HG02870 (cell line): ENCODE measurements at regions not wholly inside any gene's neighbourhood (a gene's known extent, or its start where the extent isn't known, plus 50 kb on each side); places are given as distances from the start of the nearest gene placed in this dataset.
A peak's percentile ranks its signal among the peaks of the same experiment; 100 is the strongest.
"Not testable (repeated sequence)": the region's sequence is repeated elsewhere in the genome, so short reads cannot be mapped to it uniquely, and the experiment has no call there.

Experiments
- ATAC-seq: cut with Tn5 transposase; IDR thresholded peaks from one replicate; pipeline ENCODE4 v1.9.1; 2021; ENCODE audit warnings: mild to moderate bottlenecking, moderate library complexity; ENCODE audit not compliant: unreplicated experiment

- no peak for ATAC-seq
Observed at GRCh38 chr6:159642995-159643394, 50.0 kb downstream of the SOD2 start.

- ATAC-seq, result no peak
Observed at GRCh38 chr6:159642481-159642880, 50.6 kb downstream of the SOD2 start.

DNA sequence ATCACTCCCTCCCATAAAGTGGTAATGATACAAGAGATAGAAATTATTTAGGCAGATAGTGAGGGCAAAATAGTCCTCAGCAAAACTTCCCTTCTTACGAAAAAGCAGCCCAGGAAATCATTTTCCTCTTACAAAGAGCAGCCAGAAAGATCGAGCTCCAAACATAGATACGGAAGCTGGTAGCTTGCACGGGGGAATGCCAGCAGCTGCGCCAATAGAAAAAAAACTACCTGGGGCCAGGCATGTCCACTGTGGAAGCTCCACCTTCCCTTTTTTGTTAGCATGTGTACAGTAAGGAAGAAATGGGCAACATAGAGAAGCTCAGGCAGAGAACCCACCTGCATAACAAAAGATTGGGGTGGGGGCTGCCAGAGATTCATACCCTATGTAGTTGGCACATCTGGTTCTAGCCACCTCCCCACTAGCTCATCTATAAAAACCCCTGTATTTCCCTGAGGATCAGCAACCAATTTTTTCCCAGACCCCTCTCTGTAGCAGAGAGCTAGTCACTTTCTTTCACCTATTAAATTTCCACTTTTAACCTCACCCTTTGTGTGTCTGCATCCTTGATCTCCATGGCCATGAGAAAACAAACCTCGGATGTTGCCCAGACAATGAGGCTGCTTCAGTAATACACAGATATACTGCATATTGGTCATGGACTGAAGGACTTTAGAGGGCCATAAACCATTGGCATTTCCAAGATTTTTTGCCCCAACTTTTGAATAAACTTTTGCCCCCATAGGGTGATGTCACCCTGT lies 52.1 kb downstream of the SOD2 start:
- no peak for ATAC-seq

DNA sequence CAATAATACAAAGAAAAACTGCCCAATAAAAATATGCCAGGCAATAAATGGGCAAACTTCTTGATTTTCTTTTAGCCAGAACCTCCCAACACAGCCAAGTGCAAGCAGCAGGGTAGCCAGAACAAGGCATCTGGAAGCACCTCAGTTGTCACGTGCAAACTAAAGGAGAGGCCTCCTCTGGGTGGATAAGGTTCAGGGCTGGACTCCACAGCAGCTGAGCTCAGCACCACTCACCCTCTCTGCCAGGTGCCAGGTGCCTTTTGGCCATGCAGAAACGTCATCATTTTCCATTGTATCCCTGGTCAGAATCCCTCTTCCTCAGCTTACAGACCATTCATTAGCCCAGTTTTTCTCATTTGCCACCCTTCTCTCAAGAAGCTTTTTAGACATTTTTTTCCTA lies 52.7 kb downstream of the SOD2 start:
- ATAC-seq, result no peak

GRCh38 chr6:159639721-159640120 lies 53.3 kb downstream of the SOD2 start:
- no peak for ATAC-seq

DNA sequence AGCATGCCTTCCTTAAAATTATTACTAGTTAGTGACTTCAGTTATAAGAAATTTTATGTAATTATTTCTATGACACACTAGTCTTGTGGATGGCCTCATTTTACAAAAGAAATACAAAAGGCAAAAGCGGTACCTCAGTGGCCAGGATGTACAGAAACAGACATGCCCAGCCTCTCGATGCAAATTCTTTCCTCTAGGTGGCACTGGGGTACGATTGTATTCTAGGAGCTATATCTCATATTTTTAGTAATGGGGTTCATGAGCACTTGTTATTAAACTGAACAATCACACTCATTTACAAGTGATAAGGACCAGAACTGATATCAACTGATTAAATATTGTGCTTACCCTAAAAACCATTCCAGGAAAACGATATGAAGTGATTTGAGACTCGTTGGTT lies 59.8 kb downstream of the SOD2 start:
- ATAC-seq, result no peak

GRCh38 chr6:159631886-159632285 lies 61.2 kb downstream of the SOD2 start:
- ATAC-seq, result no peak

GRCh38 chr6:159627939-159628338 lies 65.1 kb downstream of the SOD2 start:
- no peak for ATAC-seq

GRCh38 chr6:159626506-159626905 lies 66.5 kb downstream of the SOD2 start:
- ATAC-seq, result not testable (repeated sequence)

DNA sequence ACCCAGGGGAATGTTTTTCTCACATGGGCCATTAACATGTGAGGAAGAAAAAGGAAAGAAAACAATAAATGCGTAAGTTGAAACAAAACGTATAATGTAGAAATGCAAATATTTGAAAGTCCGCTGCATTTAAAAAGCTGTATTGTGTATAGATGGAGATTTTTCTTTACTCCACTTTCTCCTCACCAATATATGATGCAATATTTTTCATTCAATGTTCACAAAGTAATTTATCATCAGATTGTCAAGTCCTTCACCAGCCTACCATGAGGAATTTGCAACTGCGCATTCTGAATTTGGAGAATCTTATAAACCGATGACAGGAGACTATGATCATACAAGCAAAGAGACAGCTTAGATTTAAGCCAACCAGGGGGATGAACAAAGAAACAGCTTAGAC lies 69.9 kb downstream of the SOD2 start:
- ATAC-seq, result no peak

DNA sequence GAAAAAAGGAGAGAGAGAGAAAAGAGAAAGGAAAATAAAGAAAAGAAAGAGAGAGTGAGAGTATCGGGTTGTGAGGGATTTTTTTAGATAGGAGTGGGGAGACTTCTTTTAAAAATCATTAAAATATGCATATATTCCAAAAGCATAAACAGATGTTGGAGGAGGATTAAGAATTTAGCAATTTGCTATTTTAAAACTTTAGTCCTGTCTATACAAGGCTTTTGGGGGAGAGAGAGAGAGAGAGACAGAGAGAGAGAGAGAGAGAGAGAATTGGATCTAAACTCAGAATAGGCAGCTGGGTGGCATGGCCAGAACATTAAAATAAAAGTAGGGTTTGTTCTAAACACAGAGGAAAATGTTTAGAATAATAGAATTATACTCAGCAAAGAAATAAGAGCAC lies 72.1 kb downstream of the SOD2 start:
- ATAC-seq, result no peak

DNA sequence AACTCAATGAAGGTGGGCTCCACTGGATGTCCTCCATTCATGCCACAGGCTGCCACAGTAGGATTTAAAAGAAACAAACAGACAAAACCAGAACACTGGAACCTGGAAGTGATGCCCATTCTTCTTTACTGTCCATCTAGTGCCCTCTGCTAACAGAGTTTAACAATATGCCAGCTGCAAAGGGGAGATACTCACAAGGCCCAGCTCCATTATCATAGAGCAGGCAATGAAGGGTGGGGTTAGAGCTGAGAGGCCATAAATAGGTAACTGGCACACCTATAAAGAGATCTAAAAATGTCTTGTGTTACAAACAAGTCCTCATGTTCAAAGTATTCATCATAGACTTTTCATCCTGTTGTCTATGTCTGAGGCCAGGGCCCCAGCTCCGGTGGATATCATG lies 75.6 kb downstream of the SOD2 start:
- no peak for ATAC-seq

DNA sequence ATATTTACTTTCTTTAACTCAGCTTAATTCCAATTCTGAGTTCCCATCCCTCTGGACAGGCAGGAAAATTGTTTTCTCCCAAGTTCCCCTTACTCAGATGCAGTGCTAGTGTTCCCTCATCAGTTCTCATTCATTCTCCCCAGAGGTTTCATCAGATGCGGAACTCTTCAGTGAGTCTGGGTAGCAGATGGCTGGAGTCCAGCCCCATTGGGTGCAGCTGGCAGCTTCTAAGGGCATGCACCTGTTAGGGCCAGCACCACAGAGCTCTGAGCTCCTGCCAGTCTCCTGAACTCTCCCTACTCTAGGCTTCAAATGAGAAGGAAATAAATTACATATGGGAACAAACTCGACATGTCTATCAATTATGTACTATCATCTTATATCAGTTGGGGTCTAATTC lies 76.6 kb downstream of the SOD2 start:
- ATAC-seq, result no peak

- ATAC-seq, result no peak
Observed at GRCh38 chr6:159615918-159616317, 77.1 kb downstream of the SOD2 start.

DNA sequence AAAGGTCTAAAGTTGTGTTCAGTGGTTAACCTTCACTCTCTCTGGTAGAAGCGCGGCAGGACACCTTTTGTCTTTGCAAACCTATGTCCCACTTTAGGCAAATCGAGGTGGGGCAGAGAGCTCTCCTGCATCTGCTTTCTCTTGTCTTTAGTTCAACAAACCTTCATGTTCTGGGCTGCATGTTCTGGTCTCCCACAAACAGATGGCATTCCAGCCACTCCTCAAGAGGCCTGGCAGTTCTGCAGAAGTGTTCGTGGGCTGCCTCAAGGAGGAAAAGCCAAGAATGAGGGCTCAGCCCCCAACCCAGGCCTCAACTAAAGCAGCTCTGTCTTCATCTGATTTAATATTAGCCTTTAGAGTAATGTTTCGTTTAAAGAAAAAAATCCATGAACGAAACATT lies 82.2 kb downstream of the SOD2 start:
- ATAC-seq, result no peak

- no peak for ATAC-seq
Observed at GRCh38 chr6:159609652-159610178, 83.3 kb downstream of the SOD2 start.

DNA sequence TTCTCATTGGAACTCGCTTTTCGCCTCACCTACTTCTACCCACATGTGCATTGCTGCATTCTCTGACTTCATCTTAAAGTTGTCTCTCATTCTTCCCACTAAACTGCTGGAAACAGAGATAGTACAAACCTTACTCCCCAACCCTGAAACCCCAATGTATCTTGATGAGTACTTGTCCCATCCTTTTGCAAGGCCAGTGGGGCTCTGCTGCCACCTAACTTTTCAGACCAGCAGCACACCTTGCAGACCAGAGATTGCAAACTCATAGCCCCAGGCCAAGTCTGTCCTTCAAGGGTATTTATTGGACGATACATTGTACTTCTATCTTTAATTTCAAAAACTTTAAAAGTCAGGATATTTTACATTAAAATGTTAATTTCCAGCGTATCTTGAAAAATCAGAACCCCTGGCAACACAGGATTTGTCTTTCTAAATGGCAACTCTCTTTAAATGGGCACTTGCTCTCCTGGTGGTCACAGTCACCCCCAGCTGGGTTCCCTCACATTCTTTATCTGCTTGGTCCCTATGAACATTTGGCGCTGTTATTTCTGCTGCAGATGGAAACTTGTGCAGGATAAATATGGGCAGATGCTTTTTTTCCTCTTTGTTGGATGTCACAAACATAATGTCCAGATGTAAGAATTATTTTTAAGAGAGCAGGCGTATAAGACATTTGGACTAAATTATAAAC lies 83.9 kb downstream of the SOD2 start:
- ATAC-seq, result peak; percentile 67

DNA sequence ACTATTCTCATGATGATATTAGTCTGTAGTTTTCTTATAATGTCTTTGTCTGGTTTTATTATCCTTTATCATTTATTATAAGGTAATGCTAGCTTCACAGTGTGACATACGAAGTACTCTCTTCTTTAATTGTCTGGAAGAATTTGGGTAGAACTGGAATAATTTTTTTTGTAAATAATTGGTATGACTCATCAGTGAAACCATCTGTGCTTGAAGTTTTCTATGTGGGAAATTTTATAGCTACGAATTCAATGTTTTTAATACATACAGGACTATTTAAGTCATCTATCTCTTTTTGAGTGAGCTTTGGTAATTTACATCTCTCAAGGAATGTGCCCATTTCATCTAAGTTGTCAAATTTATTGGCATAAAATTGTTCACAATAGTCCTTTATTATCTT lies 86.3 kb downstream of the SOD2 start:
- no peak for ATAC-seq

DNA sequence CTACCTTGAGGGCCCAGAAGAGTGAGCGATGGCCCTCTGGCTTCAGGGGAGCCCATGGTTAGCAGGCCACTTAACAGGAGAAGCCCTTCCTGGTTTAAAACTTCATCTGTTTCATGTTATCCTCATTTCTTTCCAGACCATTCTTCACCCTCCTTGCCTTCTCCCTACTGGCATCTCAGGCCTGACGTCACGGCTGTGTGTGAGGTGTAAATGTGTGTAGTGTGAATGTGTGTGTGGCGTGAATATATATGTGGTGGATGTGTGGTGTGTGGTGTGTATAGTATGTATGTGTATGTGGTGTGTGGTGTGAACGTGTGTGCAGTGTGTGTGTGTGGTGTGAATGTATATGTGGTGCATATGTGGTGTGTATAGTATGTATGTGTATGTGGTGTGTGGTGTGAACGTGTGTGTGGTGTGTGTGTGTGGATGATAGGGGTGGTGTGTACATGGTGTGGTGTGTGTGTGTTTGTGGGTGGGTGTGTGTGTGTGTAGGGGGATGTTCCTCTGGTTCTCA lies 88.5 kb downstream of the SOD2 start:
- ATAC-seq, result no peak

- ATAC-seq, result no peak
Observed at GRCh38 chr6:159602431-159603041, 90.5 kb downstream of the SOD2 start.

DNA sequence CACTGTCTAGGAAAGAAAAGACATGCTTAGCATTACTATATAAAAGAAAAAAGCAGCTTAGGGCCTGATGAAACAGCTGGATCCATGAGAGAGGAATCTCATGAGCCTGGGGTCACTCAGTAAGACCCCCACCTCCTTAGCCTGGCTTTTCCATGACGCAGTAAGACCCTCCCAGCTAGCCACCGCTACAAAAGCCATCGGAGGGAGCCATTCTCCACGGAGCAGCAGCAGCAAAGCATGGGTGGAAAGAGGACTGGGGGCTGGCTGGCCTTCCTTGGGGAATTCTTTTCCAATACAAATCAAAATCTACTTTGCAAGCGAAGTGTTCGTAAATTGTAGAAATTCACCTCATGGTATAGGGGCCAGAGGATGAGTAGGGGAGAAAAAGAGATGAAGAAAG lies 91.8 kb downstream of the SOD2 start:
- ATAC-seq, result no peak

DNA sequence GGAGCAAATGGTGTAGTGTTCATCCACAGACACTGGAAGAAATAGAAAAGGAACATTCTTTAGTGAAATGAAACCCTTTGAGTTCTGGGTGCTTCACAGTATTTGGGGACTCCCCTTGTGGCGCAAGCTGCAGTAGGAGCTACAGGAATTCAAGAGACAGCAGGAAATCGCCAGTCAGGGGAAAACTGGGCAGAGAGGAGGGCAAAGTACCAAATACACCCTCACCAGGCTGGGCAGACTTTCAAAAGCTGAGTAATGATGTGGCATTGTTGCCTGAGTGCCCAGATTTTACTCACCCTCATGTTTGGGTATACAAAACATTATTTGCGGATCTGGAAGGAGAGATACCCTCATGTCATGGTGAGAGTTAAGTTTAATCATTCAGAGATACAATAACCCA lies 97.9 kb downstream of the SOD2 start:
- no peak for ATAC-seq
